MM.1S (cell line): ENCODE measurements at regions not wholly inside any gene's neighbourhood (a gene's known extent, or its start where the extent isn't known, plus 50 kb on each side); places are given as distances from the start of the nearest gene placed in this dataset.
"Not testable (repeated sequence)": the region's sequence is repeated elsewhere in the genome, so short reads cannot be mapped to it uniquely, and the experiment has no call there.

Experiments used
- DNase-seq: peaks from one replicate; pipeline ENCODE4 v3.0.0-alpha.2; 2015
- H2AFZ ChIP-seq: fragments of 300-600 bp; sonication (generic); 2 replicates; pipeline ENCODE4 v1.6.0; 2016; ENCODE audit warnings: antibody characterized with exemption, low read length
- H3F3A ChIP-seq: fragments of 300-600 bp; sonication (generic); 2 replicates; pipeline ENCODE4 v1.6.1; 2016; ENCODE audit warnings: mild to moderate bottlenecking, antibody characterized with exemption, low read length, moderate library complexity, mixed read lengths; ENCODE audit not compliant: insufficient read depth
- H3K27ac ChIP-seq: fragments of 300-600 bp; sonication (generic); 2 replicates; pipeline ENCODE4 v1.5.1; 2016; ENCODE audit warnings: mild to moderate bottlenecking, low read length
- H3K27me3 ChIP-seq: fragments of 300-600 bp; sonication (generic); replicated peaks from 2 replicates; pipeline ENCODE4 v1.6.0; 2016; ENCODE audit warnings: low read length; ENCODE audit not compliant: insufficient read depth
- H3K36me3 ChIP-seq: fragments of 300-600 bp; sonication (generic); replicated peaks from 2 replicates; pipeline ENCODE4 v1.6.1; 2016; ENCODE audit warnings: mild to moderate bottlenecking, low read length, mixed read lengths; ENCODE audit not compliant: insufficient read depth
- H3K4me1 ChIP-seq: fragments of 300-600 bp; sonication (generic); 2 replicates; pipeline ENCODE4 v1.6.1; 2016; ENCODE audit warnings: low read length, mixed read lengths
- H3K4me2 ChIP-seq: fragments of 300-600 bp; sonication (generic); 2 replicates; pipeline ENCODE4 v1.6.0; 2016; ENCODE audit warnings: low read depth, low read length
- H3K4me3 ChIP-seq: fragments of 300-600 bp; sonication (generic); 2 replicates; pipeline ENCODE4 v1.5.1; 2016; ENCODE audit warnings: low read length, mixed read lengths
- H3K79me2 ChIP-seq: fragments of 300-600 bp; sonication (generic); 2 replicates; pipeline ENCODE4 v1.6.1; 2016; ENCODE audit warnings: mixed run types, low read length, mixed read lengths
- H3K9ac ChIP-seq: fragments of 300-600 bp; sonication (generic); 2 replicates; pipeline ENCODE4 v1.6.1; 2016; ENCODE audit warnings: low read length, mixed read lengths
- H3K9me2 ChIP-seq: fragments of 300-600 bp; sonication (generic); replicated peaks from 2 replicates; pipeline ENCODE4 v1.6.1; 2016; ENCODE audit warnings: mild to moderate bottlenecking, low read length, mixed read lengths; ENCODE audit not compliant: insufficient read depth
- H3K9me3 ChIP-seq: fragments of 300-600 bp; sonication (generic); replicated peaks from 2 replicates; pipeline ENCODE4 v1.6.1; 2016; ENCODE audit warnings: mild to moderate bottlenecking, low read length, mixed read lengths; ENCODE audit not compliant: insufficient read depth
- H4K20me1 ChIP-seq: fragments of 300-600 bp; sonication (generic); 2 replicates; pipeline ENCODE4 v1.6.1; 2016; ENCODE audit warnings: mild to moderate bottlenecking, low read length, moderate library complexity, mixed read lengths; ENCODE audit not compliant: insufficient read depth
- CTCF ChIP-seq: fragments of 300-600 bp; sonication (generic); IDR thresholded peaks from 2 replicates; pipeline ENCODE4 v1.5.1; 2016; ENCODE audit warnings: antibody characterized with exemption, low read length, mixed read lengths
- EZH2 ChIP-seq: fragments of 300-600 bp; sonication (generic); optimal IDR thresholded peaks from 2 replicates; pipeline ENCODE3; 2017; ENCODE audit warnings: low read depth, mild to moderate bottlenecking, antibody characterized with exemption, low read length, mixed read lengths
- EZH2phosphoT487 ChIP-seq: fragments of 300-600 bp; sonication (generic); IDR thresholded peaks from 2 replicates; pipeline ENCODE4 v1.6.1; 2018; ENCODE audit warnings: antibody characterized with exemption, low read length

GRCh38 chr13:61275251-61275650 lies 140.4 kb downstream of the PCDH20 start:
- no peaks in the 10 kb centered on the region for H3K4me1 ChIP-seq
- no peak overlapping the region for H3K4me2 ChIP-seq
- H4K20me1 ChIP-seq, result no peaks in the 10 kb centered on the region
- no peak overlapping the region for H3K9ac ChIP-seq
- no peak overlapping the region for H2AFZ ChIP-seq
- H3K4me3 ChIP-seq, result no peak overlapping the region
- H3K27ac ChIP-seq, result no peak overlapping the region
- H3K27me3 ChIP-seq, result no peaks in the 10 kb centered on the region
- H3K9me3 ChIP-seq, result no peaks in the 10 kb centered on the region
- no peaks in the 10 kb centered on the region for H3K36me3 ChIP-seq
- H3F3A ChIP-seq, result no peaks in the 10 kb centered on the region
- TF ChIP-seq EZH2phosphoT487 (no peak), CTCF (no peak), EZH2 (no peak)
- no peaks in the 10 kb centered on the region for H3K79me2 ChIP-seq
- no peaks in the 10 kb centered on the region for H3K9me2 ChIP-seq
- DNase-seq, result no peak

- H3K9me2 ChIP-seq, H2AFZ ChIP-seq, H3K4me3 ChIP-seq, H3K9ac ChIP-seq, H3K27ac ChIP-seq, H3K4me2 ChIP-seq, H3K27me3 ChIP-seq, H3K9me3 ChIP-seq, H3K4me1 ChIP-seq, H3K79me2 ChIP-seq, H3F3A ChIP-seq, DNase-seq, H4K20me1 ChIP-seq, H3K36me3 ChIP-seq: not testable (repeated sequence)
Measured at GRCh38 chr13:61266896-61267295, 148.8 kb downstream of the PCDH20 start.

GRCh38 chr13:61261746-61262472 lies 153.7 kb downstream of the PCDH20 start:
- Histone ChIP-seq H3K9ac (no peak overlapping the region), H3K4me3 (no peak overlapping the region), H3K9me2 (no peaks in the 10 kb centered on the region), H4K20me1 (no peaks in the 10 kb centered on the region), H3K4me2 (no peak overlapping the region), H3K4me1 (no peaks in the 10 kb centered on the region), H3K27ac (no peak overlapping the region), H3K79me2 (no peaks in the 10 kb centered on the region), H2AFZ (no peak overlapping the region), H3K36me3 (no peaks in the 10 kb centered on the region), H3K27me3 (no peaks in the 10 kb centered on the region), H3K9me3 (no peaks in the 10 kb centered on the region), H3F3A (no peaks in the 10 kb centered on the region)
- TF ChIP-seq EZH2 (no peak), CTCF (no peak), EZH2phosphoT487 (no peak)
- DNase-seq, result no peak

GRCh38 chr13:61258185-61258584 lies 157.5 kb downstream of the PCDH20 start:
- Histone ChIP-seq H3K4me2 (no peak overlapping the region), H3K4me3 (no peak overlapping the region), H3K27ac (no peak overlapping the region), H3K36me3 (no peaks in the 10 kb centered on the region), H3K27me3 (no peaks in the 10 kb centered on the region), H3F3A (no peaks in the 10 kb centered on the region), H3K9me2 (no peaks in the 10 kb centered on the region), H4K20me1 (no peaks in the 10 kb centered on the region), H3K4me1 (no peaks in the 10 kb centered on the region), H2AFZ (no peak overlapping the region), H3K9me3 (no peaks in the 10 kb centered on the region), H3K79me2 (no peaks in the 10 kb centered on the region), H3K9ac (no peak overlapping the region)
- no peak for DNase-seq
- no peak for TF ChIP-seq CTCF
- TF ChIP-seq EZH2phosphoT487, result no peak
- TF ChIP-seq EZH2, result no peak
